GF-D8 (cell line): ENCODE measurements at regions not wholly inside any gene's neighbourhood (a gene's known extent, or its start where the extent isn't known, plus 50 kb on each side); places are given as distances from the start of the nearest gene placed in this dataset.

Source experiments
- DNase-seq: peaks from one replicate; lab custom pipeline; 2025; lab: John Stamatoyannopoulos, UW

DNA sequence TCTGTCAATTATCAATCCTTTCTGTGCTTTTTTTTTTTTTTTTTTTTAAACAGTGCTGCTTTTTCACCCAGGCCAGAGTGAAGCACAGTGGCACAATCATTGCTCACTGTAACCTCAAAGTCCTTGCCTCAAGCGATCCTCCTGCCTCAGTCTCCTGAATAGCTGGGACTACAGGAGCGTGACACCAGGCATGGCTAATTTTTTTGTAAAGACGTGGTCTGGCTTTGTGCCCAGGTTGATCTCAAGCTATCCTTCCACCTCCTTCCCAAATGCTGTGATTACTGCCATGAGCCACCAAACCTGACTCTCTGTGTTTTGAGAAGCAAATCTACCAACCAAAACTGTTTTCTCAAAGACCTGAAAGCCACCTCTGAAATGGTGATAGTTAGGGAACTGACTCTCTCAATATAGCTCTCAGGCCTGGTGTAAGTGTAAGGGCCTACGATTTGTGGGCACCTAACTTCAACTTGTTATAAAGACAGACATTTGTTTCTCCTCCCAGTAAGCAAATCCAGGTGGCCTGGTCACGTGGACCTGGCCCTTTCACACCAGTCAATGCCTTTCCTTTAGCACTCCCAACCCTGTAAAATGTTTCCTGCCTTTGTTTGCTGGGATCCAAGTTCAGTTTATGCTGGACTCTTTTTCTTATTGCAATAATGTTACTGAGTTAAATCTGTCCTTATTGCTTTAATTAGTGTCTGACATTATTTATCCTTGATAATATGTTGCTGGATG, 2015.9 kb downstream of the PCDH7 start:
- no peak for DNase-seq

- no peak for DNase-seq
Observed at GRCh38 chr4:32744211-32744610, 2024.0 kb downstream of the PCDH7 start.

- DNase-seq: no peak
Observed at GRCh38 chr4:32745351-32745750, 2025.2 kb downstream of the PCDH7 start.

DNA sequence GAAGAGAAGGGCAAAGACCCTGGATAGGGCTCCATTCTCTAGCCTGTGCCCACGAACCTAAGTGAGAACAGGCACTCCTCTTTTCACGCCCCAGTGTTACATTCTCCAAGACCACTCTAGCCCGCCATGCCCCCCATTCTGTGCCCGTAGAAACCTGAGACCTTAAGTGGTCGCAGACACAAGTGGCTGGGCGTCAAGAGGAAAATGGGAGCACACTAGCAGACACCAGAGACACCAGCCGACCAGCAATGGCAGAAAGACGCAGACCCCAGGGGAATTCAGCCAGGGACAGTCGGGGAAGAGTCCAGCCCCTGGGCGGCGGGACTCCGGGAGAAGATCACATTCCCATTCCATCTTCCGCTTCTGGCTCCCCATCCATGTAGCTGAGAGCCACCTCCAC, 2027.9 kb downstream of the PCDH7 start:
- no peak for DNase-seq

GRCh38 chr4:32748498-32748897, 2028.3 kb downstream of the PCDH7 start:
- no peak for DNase-seq

GRCh38 chr4:32752962-32753361, 2032.8 kb downstream of the PCDH7 start:
- no peak for DNase-seq

- no peak for DNase-seq
Observed at GRCh38 chr4:32768664-32769389, 2048.7 kb downstream of the PCDH7 start.

GRCh38 chr4:32771491-32771890, 2051.3 kb downstream of the PCDH7 start:
- DNase-seq: no peak

DNA sequence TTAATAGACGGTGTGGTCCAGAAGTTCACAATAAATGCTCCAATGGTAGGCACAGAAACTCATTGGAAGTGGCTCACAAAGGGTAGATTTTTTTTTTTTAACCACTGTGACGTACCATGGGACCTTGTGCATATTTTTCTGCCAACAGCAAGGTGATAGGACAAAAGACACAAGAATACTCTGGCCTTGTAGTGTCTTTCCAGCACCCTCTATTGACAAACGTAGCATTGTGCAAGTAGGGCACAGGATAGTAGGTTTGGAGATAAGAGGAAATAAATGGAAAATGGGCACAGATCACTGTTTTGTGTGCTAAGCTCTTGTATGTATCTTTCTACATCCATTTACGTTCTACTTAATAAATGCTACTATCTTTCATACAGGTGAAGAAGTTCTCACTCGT, 2054.9 kb downstream of the PCDH7 start:
- DNase-seq: no peak

GRCh38 chr4:32776435-32777203, 2056.4 kb downstream of the PCDH7 start:
- no peak for DNase-seq

DNA sequence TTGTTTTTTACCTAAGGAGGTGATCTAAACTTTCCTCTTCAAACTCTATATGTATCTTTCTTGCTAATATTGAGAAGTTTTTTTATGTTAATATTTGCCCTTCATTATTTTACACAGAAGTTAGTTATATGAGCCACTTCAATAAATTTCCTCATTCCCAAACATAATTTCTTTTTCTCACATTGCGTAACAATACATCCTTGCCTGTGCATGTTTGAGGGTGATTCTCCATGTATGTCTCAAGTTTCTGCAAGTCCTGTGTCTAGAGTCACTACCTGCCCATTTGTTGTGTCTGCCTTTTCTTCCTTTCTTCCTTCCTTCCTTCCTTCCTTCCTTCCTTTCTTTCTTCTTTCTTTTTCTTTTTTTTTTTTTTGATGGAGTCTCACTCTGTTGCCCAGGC, 2057.9 kb downstream of the PCDH7 start:
- no peak for DNase-seq

DNA sequence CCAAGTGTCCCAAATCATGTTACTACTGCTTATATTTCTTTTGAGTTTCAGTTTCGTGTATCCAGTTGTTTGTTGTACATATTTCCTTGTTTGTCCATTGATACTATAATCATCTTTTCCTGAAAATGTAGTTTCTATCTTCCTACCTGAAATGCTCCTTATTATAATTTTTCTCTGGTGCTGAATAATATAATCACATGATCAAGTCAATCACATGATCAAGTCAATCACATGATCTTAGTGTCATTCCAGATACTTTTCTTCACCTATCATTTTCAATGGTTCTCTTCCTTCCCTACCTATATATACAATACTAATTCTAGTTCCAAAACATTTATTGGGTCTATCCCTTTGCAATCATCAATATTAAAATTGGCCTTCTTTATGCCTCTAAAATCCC, 2058.8 kb downstream of the PCDH7 start:
- no peak for DNase-seq

DNA sequence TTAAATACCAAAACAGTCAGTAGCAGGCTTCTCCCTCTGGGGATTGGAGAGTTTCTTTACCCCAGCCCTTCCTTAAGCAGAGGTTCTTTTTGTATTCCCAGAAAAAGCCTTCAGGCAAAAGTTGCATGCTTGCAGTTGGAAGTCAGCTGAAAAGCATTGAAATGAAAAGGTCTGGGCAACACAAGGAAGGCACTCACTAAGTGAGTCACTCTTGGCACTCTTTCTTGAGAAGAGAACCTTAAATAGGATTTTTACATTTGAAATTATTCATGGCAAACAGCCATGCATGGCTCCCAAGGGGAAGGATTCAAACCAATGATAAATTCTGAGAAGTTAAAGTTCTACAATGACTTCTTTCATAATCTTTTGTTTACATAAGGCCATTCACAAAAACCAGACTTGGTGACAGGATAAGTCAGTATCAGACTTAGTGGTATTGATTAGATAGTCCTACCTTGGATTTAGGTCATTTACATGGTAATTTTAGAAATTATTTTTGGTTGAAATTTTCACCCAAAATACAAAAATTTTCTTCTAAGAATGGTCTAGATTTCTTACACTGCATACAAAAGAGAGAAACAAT, 2068.9 kb downstream of the PCDH7 start:
- DNase-seq: no peak

DNA sequence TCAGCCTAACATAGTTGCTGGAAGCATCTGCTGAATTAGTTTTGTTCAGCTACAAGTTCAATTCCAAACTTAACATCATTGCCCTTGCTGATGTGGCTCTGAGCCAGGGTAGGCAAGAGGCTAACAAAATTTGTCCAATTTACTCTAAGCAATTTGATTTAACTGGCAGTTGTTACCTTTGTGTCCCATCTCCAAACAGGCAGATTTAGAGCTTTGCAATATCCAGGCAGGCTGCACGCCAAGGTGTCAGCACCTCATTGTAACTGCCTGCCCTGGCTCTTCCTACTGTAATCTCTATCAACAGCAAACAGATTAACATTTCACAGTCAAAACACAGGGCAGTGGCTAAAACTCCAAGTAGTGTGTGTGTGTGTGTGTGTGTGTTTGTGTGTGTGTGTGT, 2070.6 kb downstream of the PCDH7 start:
- no peak for DNase-seq

DNA sequence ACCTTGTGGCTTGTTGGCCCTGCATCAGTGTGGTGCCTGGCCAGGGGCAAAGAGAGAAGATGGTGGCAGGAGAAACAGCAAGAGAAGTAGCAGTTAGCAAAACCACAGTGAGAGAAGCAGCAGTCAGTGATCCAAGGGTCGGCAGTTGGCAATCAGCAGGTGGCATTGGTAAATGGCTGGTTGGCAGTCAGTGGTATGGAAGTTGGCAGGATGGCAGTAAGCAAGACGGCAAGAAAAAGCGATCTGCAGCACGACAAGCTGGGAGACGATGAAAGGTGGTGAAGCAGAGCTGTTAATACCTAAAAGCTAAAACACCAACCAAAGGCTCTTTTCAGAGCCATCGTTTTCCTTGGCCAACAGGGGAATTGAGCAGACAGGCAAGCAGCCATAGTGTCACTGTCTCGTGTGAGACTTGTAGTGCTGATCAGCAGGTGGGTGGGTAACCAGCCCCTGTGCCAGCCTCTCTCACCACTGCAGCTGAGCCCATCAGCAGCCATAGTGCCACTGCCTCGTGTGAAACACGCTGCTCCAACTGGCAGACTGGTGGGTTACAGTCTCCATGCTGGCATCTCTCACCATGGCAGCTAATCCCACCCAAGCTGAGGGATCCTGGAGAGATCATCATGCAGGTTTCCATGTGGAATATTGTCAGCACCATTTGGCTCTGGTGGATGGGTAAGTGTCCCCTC, 2078.4 kb downstream of the PCDH7 start:
- DNase-seq: no peak

GRCh38 chr4:32824336-32824735, 2104.2 kb downstream of the PCDH7 start:
- DNase-seq: no peak

DNA sequence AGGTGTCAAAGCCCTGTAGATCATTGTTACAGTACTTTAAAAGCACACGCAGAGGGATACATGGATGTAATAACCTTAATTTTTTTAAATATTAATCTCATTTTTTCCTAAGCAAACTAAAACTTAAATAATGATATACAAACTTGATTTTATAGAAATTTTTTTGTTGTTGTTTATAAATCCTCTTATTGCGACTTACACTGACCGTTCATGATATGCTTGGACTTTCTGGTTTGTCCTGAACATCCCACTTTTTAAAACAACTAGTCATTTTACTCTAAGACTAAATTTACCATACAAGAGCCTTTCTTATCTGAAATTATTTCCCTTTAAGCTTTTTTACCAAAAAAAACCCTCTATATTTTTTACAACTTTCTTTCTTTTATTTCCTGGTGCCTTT, 2106.0 kb downstream of the PCDH7 start:
- no peak for DNase-seq

DNA sequence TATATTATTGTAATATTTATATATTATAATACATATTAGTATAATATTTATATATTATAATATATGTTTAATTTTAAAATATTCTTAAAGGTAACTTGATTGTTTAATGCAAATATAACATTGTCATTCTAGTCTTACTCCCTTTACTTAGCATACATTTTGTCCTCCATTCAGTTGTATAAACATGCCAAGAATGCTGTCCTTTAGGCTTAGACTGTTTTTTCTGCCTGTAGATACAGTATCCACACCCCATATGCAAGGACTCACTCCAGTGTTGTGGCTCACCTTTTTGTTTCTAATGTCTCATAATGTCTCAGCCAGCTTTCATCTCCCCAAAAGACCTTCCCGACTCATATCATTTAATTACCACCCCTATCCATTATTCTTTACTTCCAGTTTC, 2110.0 kb downstream of the PCDH7 start:
- no peak for DNase-seq

- DNase-seq: no peak
Observed at GRCh38 chr4:32831104-32831503, 2110.9 kb downstream of the PCDH7 start.

DNA sequence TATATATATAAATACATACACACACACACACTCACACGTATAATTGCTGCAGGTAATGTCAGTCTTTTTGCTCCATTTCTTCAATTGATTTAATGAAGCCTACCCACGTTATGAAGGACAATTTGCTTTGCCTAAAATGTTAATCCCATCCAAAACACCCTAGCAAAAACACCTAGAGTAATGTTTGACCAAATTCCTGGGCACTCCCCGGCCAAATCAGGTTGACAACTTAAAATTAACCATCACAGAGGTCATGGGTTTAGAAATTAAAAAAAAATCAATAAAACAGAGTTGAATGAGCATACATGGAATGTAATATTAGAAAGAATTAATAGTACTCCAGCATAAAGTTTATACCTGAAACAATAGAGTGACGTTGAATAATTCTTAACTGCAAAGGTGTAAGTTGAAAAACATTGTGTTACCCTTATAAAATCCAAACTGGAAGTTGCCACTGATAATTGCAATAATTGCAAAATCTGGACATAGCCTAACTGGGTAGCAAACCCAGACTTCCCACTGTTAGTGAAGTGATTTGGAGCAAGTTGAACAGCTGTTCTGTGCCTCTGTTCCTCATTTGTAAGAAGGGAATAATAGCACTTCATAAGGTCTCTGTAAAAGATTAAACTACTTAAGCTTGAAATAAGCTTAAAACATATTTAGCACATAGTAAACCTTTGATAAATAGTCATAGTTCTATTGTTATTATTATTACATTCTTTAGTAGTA, 2120.5 kb downstream of the PCDH7 start:
- no peak for DNase-seq

GRCh38 chr4:32841217-32841616, 2121.0 kb downstream of the PCDH7 start:
- no peak for DNase-seq
